ENCODE measurements at regions not wholly inside any gene's neighbourhood (a gene's known extent, or its start where the extent isn't known, plus 50 kb on each side); places are given as distances from the start of the nearest gene placed in this dataset.

- TF ChIP-seq EZH2 (IDR thresholded peaks at IDR 0.05; ENCODE audit: borderline replicate concordance, low read depth, low read length, poor library complexity, severe bottlenecking) (no peak), CTCF (conservative IDR thresholded peaks at IDR 0.05; ENCODE audit: low read depth, low read length) (no peak)
Measured at GRCh38 chr6:28598757-28599686, 73.3 kb downstream of the GPX5 start.
